NB4 (cell line): ENCODE measurements at regions not wholly inside any gene's neighbourhood (a gene's known extent, or its start where the extent isn't known, plus 50 kb on each side); places are given as distances from the start of the nearest gene placed in this dataset.

Experiments
- CTCF ChIP-seq: IDR thresholded peaks from one replicate; pipeline ENCODE4 v1.5.1; 2012; ENCODE audit warnings: low read depth, low read length
- MAX ChIP-seq: IDR thresholded peaks from 2 replicates; pipeline ENCODE4 v1.6.1; 2011; ENCODE audit warnings: low read depth, low read length
- MYC ChIP-seq: IDR thresholded peaks from 2 replicates; pipeline ENCODE4 v1.6.1; 2011; ENCODE audit warnings: low read depth, low read length
- POLR2A ChIP-seq: IDR thresholded peaks from 2 replicates; pipeline ENCODE4 v1.6.1; 2011; ENCODE audit warnings: mild to moderate bottlenecking; ENCODE audit not compliant: insufficient read length; ENCODE audit errors: extremely low read depth

DNA sequence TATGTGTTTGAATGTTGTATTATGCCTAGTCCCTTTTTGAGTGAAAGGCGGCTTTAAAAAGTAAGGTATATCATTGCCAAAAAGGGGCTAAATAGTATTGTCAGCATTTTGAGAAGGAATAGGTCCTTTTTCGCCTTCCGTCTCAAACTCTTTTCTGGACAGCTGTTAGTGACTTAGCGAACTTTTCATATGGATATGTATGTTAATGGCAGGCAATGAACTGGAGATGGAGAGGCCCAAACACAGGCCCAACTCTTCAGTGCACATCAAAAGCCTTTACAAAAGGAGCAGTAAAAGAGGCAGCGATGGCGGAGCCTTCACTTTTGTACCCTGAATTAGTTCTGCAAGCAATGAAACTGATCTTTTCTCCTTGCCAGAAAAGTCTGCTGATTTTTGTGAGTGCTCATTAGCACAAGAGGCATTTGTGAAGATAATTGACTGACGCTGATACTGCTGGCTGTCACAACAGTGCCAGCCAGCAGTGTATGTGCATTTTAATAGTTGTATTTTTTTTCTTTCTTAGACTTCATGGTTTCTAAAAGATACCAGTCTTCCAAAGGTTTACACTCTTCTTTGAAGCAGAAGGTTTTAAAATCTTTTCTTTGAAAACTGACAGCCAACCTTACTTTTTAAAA lies 243.7 kb upstream of the SP8 start:
- TF ChIP-seq CTCF: no peak
- no peak for TF ChIP-seq POLR2A
- no peak for TF ChIP-seq MAX
- TF ChIP-seq MYC: no peak
